ENCODE measurements at regions not wholly inside any gene's neighbourhood (a gene's known extent, or its start where the extent isn't known, plus 50 kb on each side); places are given as distances from the start of the nearest gene placed in this dataset.

DNA sequence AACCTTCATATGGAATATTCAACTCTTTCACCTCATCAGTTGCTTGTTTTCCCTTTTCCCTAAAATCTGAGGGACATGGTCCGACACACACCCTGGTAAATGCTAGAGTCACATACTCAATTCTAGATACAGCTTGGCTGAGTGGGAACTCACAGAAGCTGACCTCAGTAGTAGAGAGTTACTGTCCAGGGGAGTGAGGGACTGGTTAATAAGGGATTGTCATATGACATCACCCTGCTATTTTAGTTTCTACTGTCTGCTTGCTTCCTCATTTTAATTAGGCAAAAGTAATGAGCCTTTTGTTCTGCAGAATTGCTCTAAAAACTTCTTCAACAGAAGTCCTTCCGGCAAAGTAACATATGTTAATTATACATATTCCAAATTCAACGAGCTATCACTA, 244.5 kb downstream of the ZIC4 start:
- no peak for TF ChIP-seq EZH2 (IDR thresholded peaks at IDR 0.05; ENCODE audit: borderline replicate concordance, low read depth, low read length, severe bottlenecking)
- TF ChIP-seq, protein P1, sequence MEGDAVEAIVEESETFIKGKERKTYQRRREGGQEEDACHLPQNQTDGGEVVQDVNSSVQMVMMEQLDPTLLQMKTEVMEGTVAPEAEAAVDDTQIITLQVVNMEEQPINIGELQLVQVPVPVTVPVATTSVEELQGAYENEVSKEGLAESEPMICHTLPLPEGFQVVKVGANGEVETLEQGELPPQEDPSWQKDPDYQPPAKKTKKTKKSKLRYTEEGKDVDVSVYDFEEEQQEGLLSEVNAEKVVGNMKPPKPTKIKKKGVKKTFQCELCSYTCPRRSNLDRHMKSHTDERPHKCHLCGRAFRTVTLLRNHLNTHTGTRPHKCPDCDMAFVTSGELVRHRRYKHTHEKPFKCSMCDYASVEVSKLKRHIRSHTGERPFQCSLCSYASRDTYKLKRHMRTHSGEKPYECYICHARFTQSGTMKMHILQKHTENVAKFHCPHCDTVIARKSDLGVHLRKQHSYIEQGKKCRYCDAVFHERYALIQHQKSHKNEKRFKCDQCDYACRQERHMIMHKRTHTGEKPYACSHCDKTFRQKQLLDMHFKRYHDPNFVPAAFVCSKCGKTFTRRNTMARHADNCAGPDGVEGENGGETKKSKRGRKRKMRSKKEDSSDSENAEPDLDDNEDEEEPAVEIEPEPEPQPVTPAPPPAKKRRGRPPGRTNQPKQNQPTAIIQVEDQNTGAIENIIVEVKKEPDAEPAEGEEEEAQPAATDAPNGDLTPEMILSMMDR (IDR thresholded peaks at IDR 0.05; ENCODE audit: borderline replicate concordance, extremely low read depth, low read length, poor library complexity, severe bottlenecking) = no peak
